Progenitor cell of endocrine pancreas (in vitro differentiated cells): ENCODE measurements at regions not wholly inside any gene's neighbourhood (a gene's known extent, or its start where the extent isn't known, plus 50 kb on each side); places are given as distances from the start of the nearest gene placed in this dataset.

Experiments used
- DNase-seq: peaks from one replicate; pipeline ENCODE4 v3.0.0; 2021; ENCODE audit warnings: low spot score; ENCODE audit not compliant: unreplicated experiment
- H3K27ac Mint-ChIP-seq: 2 replicates; pipeline ENCODE4 v1.8.0; 2021; ENCODE audit warnings: mild to moderate bottlenecking, moderate library complexity, mixed read lengths
- H3K27me3 Mint-ChIP-seq: 2 replicates; pipeline ENCODE4 v1.8.0; 2021; ENCODE audit warnings: mixed read lengths
- H3K36me3 Mint-ChIP-seq: 2 replicates; pipeline ENCODE4 v1.8.0; 2022; ENCODE audit warnings: mixed read lengths; ENCODE audit not compliant: insufficient read depth
- H3K4me1 Mint-ChIP-seq: 2 replicates; pipeline ENCODE4 v1.8.0; 2021; ENCODE audit warnings: low read depth, mixed read lengths
- H3K4me3 Mint-ChIP-seq: 2 replicates; pipeline ENCODE4 v1.8.0; 2021; ENCODE audit warnings: low read depth, mild to moderate bottlenecking, moderate library complexity, mixed read lengths
- H3K9me3 Mint-ChIP-seq: 2 replicates; pipeline ENCODE4 v1.8.0; 2021; ENCODE audit warnings: low read depth, mixed read lengths
- TF ChIP-seq, protein P1 (sequence below): fragments of 200-600 bp; sonication (generic); IDR thresholded peaks from one replicate; pipeline ENCODE4 v1.5.0; 2021; ENCODE audit warnings: antibody characterized with exemption, mild to moderate bottlenecking; ENCODE audit not compliant: unreplicated experiment

DNA sequence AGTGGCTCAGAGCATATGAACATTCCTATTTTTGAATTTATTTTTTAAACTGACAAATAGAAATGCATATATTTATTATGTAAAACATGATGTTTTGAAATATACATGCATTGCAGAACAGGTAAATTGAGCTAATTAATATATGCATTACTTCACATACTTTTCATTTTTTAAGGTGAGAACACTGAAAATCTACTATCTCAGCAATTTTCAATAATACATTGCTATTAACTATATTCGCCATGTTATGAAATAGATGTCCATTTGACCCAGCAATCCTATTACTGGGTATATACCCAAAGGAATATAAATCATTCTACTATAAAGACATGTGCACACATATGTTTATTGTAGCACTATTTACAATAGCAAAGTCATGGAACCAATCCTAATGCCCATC is 717.7 kb upstream of the PIK3C3 start:
- no peak for DNase-seq
- H3K27me3 Mint-ChIP-seq: no peaks in the 10 kb centered on the region
- TF ChIP-seq, protein P1, sequence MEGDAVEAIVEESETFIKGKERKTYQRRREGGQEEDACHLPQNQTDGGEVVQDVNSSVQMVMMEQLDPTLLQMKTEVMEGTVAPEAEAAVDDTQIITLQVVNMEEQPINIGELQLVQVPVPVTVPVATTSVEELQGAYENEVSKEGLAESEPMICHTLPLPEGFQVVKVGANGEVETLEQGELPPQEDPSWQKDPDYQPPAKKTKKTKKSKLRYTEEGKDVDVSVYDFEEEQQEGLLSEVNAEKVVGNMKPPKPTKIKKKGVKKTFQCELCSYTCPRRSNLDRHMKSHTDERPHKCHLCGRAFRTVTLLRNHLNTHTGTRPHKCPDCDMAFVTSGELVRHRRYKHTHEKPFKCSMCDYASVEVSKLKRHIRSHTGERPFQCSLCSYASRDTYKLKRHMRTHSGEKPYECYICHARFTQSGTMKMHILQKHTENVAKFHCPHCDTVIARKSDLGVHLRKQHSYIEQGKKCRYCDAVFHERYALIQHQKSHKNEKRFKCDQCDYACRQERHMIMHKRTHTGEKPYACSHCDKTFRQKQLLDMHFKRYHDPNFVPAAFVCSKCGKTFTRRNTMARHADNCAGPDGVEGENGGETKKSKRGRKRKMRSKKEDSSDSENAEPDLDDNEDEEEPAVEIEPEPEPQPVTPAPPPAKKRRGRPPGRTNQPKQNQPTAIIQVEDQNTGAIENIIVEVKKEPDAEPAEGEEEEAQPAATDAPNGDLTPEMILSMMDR: no peak

DNA sequence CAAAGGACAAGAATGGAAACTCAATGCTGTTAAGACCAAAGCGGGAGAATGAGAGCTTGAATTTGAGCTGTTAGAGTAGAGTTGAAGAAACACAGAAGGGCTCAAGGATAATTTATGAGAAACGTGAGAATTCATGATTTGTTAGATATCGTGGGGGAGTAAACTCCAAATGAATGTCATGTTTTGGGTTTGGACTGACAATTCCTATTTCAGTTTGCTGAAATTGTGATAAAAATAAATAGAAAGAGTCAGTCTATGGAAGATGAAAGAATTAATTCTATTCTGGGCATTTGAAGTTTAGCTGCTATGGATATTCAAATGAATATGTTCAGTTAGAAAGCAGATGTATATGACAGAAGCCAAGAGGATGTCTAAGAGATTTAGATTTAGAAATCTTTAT is 723.4 kb upstream of the PIK3C3 start:
- Mint-ChIP-seq H3K4me3 (no peak overlapping the region), H3K9me3 (no peaks in the 10 kb centered on the region)

More for the DNA sequence above, 717.7 kb upstream of the PIK3C3 start:
- no peak overlapping the region for H3K27ac Mint-ChIP-seq
- H3K4me3 Mint-ChIP-seq: no peak overlapping the region
- H3K36me3 Mint-ChIP-seq: no peaks in the 10 kb centered on the region
- no peaks in the 10 kb centered on the region for H3K4me1 Mint-ChIP-seq
- H3K9me3 Mint-ChIP-seq: peaks cover 8% of the 10 kb centered on the region

DNA sequence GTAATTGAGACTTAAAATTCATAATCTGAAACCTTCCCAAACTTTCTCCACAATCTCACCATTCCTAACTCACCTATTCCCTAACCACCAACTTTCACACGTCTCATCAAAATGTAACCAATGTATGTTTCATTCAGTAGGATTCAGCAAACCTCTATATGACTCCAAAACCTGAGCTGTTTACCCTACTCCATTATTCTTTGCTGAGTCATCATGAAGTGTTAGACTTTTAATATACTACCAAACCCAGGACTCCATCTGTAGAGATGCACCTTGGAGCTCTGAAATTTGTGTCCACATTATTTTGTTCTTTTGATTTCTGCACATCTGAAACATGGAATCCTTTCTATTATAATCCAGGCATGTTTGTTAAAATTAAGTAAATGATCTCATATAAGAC is 727.0 kb upstream of the PIK3C3 start:
- no peaks in the 10 kb centered on the region for H3K36me3 Mint-ChIP-seq
- H3K4me1 Mint-ChIP-seq: no peaks in the 10 kb centered on the region
- TF ChIP-seq, protein P1: no peak
- no peaks in the 10 kb centered on the region for H3K27me3 Mint-ChIP-seq
- H3K9me3 Mint-ChIP-seq: no peaks in the 10 kb centered on the region
- no peak for DNase-seq
- no peak overlapping the region for H3K4me3 Mint-ChIP-seq
- H3K27ac Mint-ChIP-seq: no peak overlapping the region

More for the DNA sequence above, 723.4 kb upstream of the PIK3C3 start:
- Mint-ChIP-seq H3K36me3 (no peaks in the 10 kb centered on the region), H3K27ac (no peak overlapping the region), H3K27me3 (no peaks in the 10 kb centered on the region), H3K4me1 (no peaks in the 10 kb centered on the region)
- no peak for DNase-seq
- TF ChIP-seq, protein P1: no peak

DNA sequence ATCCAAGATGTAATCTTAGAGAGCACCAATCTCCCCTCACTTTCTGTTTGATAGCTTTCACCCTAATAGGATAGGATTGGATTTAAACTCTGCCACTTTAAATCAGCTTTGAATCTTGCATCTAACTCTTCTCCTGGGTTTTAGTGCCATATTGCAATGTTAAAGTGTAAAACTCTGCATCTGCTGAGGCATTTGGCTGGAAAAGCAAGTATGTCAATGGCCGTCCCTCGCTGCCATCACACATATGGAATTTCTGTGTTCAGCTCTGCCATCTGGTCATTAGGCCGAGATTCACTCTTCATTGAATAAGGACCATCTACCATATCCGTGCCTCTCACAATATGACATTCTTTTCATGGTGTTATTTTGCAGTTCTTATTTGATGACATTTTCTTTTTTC is 728.1 kb upstream of the PIK3C3 start:
- no peak overlapping the region for H3K4me3 Mint-ChIP-seq
- H3K27ac Mint-ChIP-seq: no peak overlapping the region
- TF ChIP-seq, protein P1: no peak
- no peaks in the 10 kb centered on the region for H3K4me1 Mint-ChIP-seq
- no peaks in the 10 kb centered on the region for H3K36me3 Mint-ChIP-seq
- H3K27me3 Mint-ChIP-seq: no peaks in the 10 kb centered on the region
- no peaks in the 10 kb centered on the region for H3K9me3 Mint-ChIP-seq
- DNase-seq: no peak

DNA sequence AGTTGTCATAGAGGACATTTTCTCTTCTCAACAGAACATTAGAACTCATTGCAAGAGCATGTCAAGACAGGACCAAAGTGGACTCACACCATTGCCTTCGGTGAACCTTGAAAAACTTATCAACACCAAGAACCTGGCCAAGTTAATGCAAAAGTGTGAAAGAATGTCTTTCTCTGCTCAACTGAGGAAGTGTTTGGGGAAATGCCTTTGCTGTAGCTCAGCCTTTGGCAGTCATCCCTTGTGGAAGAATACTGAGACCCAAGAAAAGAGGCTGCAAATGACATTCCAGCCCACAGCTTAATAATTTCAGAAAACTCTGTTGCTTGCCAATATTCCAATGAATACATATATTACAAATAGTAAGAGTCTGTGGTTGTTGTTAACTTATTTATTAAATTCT is 728.8 kb upstream of the PIK3C3 start:
- no peaks in the 10 kb centered on the region for H3K27me3 Mint-ChIP-seq
- no peak overlapping the region for H3K27ac Mint-ChIP-seq
- DNase-seq: no peak
- H3K4me1 Mint-ChIP-seq: no peaks in the 10 kb centered on the region
- no peak overlapping the region for H3K4me3 Mint-ChIP-seq
- H3K9me3 Mint-ChIP-seq: no peaks in the 10 kb centered on the region
- TF ChIP-seq, protein P1: no peak
- H3K36me3 Mint-ChIP-seq: no peaks in the 10 kb centered on the region
